Mesenchymal stem cell (in vitro differentiated cells and primary cell): ENCODE measurements at regions not wholly inside any gene's neighbourhood (a gene's known extent, or its start where the extent isn't known, plus 50 kb on each side); places are given as distances from the start of the nearest gene placed in this dataset.

Source experiments
- DNase-seq: peaks from one replicate; pipeline ENCODE4 v3.0.0-alpha.2; 2013
- H2AFZ ChIP-seq: one replicate; pipeline ENCODE4 v1.6.1; 2013; ENCODE audit warnings: low read depth, mild to moderate bottlenecking, control low read depth, inconsistent platforms, low read length, moderate library complexity
- H2AK5ac ChIP-seq: 2 replicates; pipeline ENCODE4 v1.6.1; 2013; ENCODE audit warnings: low read length, moderate library complexity, mild to moderate bottlenecking, inconsistent platforms; ENCODE audit not compliant: severe bottlenecking
- H2BK120ac ChIP-seq: one replicate; pipeline ENCODE4 v1.6.1; 2013; ENCODE audit warnings: low read depth, mild to moderate bottlenecking, inconsistent platforms, low read length, moderate library complexity
- H2BK12ac ChIP-seq, 2 experiments: one replicate each; pipeline ENCODE4 v1.6.1; 2013; ENCODE audit warnings: inconsistent platforms in 2 of 2, low read length in 2 of 2, mild to moderate bottlenecking in 2 of 2, moderate library complexity in 2 of 2, control low read depth in 1 of 2
- H2BK15ac ChIP-seq: one replicate; pipeline ENCODE4 v1.6.1; 2013; ENCODE audit warnings: mild to moderate bottlenecking, low read depth, inconsistent platforms; ENCODE audit not compliant: poor library complexity, severe bottlenecking
- H2BK5ac ChIP-seq: 2 replicates; pipeline ENCODE4 v1.6.1; 2013; ENCODE audit warnings: low read depth, mild to moderate bottlenecking, low read length, control low read depth, inconsistent platforms; ENCODE audit not compliant: poor library complexity, severe bottlenecking
- H3K14ac ChIP-seq, 2 experiments: one replicate each; pipeline ENCODE4 v1.6.1; 2013; ENCODE audit warnings: inconsistent platforms in 2 of 2, low read length in 2 of 2, control low read depth in 1 of 2, mild to moderate bottlenecking in 1 of 2, moderate library complexity in 1 of 2
- H3K18ac ChIP-seq, 2 experiments: one replicate each; pipeline ENCODE4 v1.6.1; 2013; ENCODE audit warnings: inconsistent platforms in 2 of 2, low read length in 2 of 2, control low read depth in 1 of 2, low read depth in 1 of 2, mild to moderate bottlenecking in 1 of 2
- H3K23ac ChIP-seq, 2 experiments: one replicate each; pipeline ENCODE4 v1.6.1; 2013; ENCODE audit warnings: inconsistent platforms in 2 of 2, low read length in 2 of 2, mild to moderate bottlenecking in 2 of 2, moderate library complexity in 2 of 2, control low read depth in 1 of 2
- H3K27ac ChIP-seq: 2 replicates; pipeline ENCODE4 v1.5.1; 2013; ENCODE audit warnings: mild to moderate bottlenecking, moderate library complexity, low read length, control low read depth, inconsistent platforms; ENCODE audit not compliant: poor library complexity, severe bottlenecking
- H3K27me3 ChIP-seq, 2 experiments: 2 replicates each; pipeline versions ENCODE4 v1.6.1 to v1.7.0; 2013; ENCODE audit warnings: low read length in 2 of 2, mild to moderate bottlenecking in 2 of 2, moderate library complexity in 2 of 2, control low read depth in 1 of 2, inconsistent platforms in 1 of 2; ENCODE audit not compliant: control insufficient read depth in 1 of 2, insufficient read depth in 1 of 2
- H3K36me3 ChIP-seq, 2 experiments: 2 replicates each; pipeline versions ENCODE4 v1.6.1 to v1.7.0; 2013; ENCODE audit warnings: low read length in 2 of 2, control low read depth in 1 of 2, inconsistent platforms in 1 of 2, low read depth in 1 of 2, mild to moderate bottlenecking in 1 of 2; ENCODE audit not compliant: insufficient read depth in 2 of 2, control insufficient read depth in 1 of 2
- H3K4ac ChIP-seq, 2 experiments: one replicate each; pipeline ENCODE4 v1.6.1; 2013; ENCODE audit warnings: inconsistent platforms in 2 of 2, low read length in 2 of 2, mild to moderate bottlenecking in 2 of 2, moderate library complexity in 2 of 2, control low read depth in 1 of 2, low read depth in 1 of 2
- H3K4me1 ChIP-seq: 2 replicates; pipeline ENCODE4 v1.6.1; 2013; ENCODE audit warnings: low read depth, low read length, control low read depth; ENCODE audit not compliant: control insufficient read depth, insufficient read depth
- H3K4me2 ChIP-seq: 2 replicates; pipeline ENCODE4 v1.6.1; 2013; ENCODE audit warnings: low read length, mild to moderate bottlenecking, inconsistent platforms; ENCODE audit not compliant: poor library complexity, severe bottlenecking
- H3K4me3 ChIP-seq, 2 experiments: 2 replicates each; pipeline versions ENCODE4 v1.5.1 to v1.7.0; 2013; ENCODE audit warnings: low read length in 2 of 2, mild to moderate bottlenecking in 2 of 2, control low read depth in 1 of 2, low read depth in 1 of 2; ENCODE audit not compliant: insufficient read depth in 1 of 2
- H3K79me1 ChIP-seq: replicated peaks from 2 replicates; pipeline ENCODE4 v1.6.1; 2013; ENCODE audit warnings: mild to moderate bottlenecking, control low read depth, low read length, inconsistent platforms; ENCODE audit not compliant: poor library complexity, severe bottlenecking
- H3K9ac ChIP-seq: 2 replicates; pipeline ENCODE4 v1.7.0; 2013; ENCODE audit warnings: mild to moderate bottlenecking, low read length, moderate library complexity
- H3K9me3 ChIP-seq: 2 replicates; pipeline ENCODE4 v1.7.0; 2013; ENCODE audit warnings: mild to moderate bottlenecking, low read length; ENCODE audit not compliant: control insufficient read depth
- H4K8ac ChIP-seq: one replicate; pipeline ENCODE4 v1.6.1; 2013; ENCODE audit warnings: inconsistent platforms, mild to moderate bottlenecking, low read length, moderate library complexity
- H4K91ac ChIP-seq: one replicate; pipeline ENCODE4 v1.6.1; 2013; ENCODE audit warnings: mild to moderate bottlenecking, low read length, inconsistent platforms
- WGBS: methylation state at CpG from one replicate; pipeline ENCODE4 v1.1.7; 2013; ENCODE audit warnings: mixed read lengths; 5-methylcytosine and 5-hydroxymethylcytosine counted together

DNA sequence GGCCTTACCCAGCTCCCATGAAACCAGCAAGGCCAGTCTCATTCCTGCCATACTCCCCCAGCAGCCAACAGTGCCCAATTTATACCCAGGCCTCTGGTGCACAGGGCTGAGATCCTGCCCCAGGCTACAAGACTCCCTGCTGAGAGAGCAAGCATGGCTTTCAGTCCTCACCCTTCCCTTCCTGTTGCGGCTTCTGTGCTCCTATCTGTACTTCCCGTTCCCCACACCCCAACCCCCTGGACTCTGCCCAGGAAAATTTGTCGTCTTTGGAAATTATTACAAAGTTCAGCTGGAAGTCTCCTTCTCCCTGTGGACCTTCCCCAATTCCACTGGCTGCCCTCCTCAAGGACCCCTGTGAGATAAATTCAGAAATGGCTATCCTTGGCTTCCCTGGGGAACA, 84.1 kb upstream of the GK2 start:
- H2AK5ac ChIP-seq, result no peak overlapping the region
- WGBS, result 84% methylated on average over 3 of the region's 3 CpGs
- H2BK5ac ChIP-seq, result no peak overlapping the region
- H3K27ac ChIP-seq, result no peak overlapping the region
- H3K18ac ChIP-seq, result no peak overlapping the region
- no peaks in the 10 kb centered on the region for H3K79me1 ChIP-seq
- no peaks in the 10 kb centered on the region for H3K36me3 ChIP-seq
- no peak overlapping the region for H4K8ac ChIP-seq
- H4K91ac ChIP-seq, result no peak overlapping the region
- no peak overlapping the region for H3K4me2 ChIP-seq
- no peak for DNase-seq
- H3K9me3 ChIP-seq, result no peaks in the 10 kb centered on the region
- no peak overlapping the region for H2BK120ac ChIP-seq
- no peak overlapping the region for H2BK15ac ChIP-seq
- no peak overlapping the region for H2AFZ ChIP-seq
- H2BK12ac ChIP-seq, result no peak overlapping the region
- H3K4me3 ChIP-seq, result no peak overlapping the region
- H3K9ac ChIP-seq, result no peak overlapping the region
- no peak overlapping the region for H3K14ac ChIP-seq
- no peaks in the 10 kb centered on the region for H3K4me1 ChIP-seq
- H3K27me3 ChIP-seq, result no peaks in the 10 kb centered on the region
- no peak overlapping the region for H3K4ac ChIP-seq
- no peak overlapping the region for H3K23ac ChIP-seq

DNA sequence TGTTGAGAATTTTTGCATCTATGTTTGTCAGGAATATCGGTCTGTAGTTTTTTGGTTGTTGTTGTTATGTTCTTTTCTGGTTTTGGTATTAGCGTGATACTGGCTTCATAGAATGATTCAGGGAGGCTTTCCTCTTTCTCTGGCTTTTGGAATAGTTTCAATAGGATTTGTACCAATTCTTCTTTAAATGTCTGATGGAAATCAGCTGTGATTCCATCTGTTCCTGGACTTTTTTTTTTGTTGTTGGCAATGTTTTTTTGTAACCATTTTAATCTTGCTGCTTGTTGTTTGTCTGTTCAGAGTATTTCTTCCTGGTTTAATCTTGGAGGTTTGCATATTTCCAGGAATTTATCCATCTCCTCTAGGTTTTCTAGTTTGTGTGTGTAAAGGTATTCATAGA, 81.5 kb upstream of the GK2 start:
- H3K18ac ChIP-seq, result no peak overlapping the region
- no peaks in the 10 kb centered on the region for H3K4me1 ChIP-seq
- no peak overlapping the region for H4K8ac ChIP-seq
- H2AFZ ChIP-seq, result no peak overlapping the region
- H2BK5ac ChIP-seq, result no peak overlapping the region
- H3K79me1 ChIP-seq, result no peaks in the 10 kb centered on the region
- no peak overlapping the region for H2BK12ac ChIP-seq
- H3K9me3 ChIP-seq, result no peaks in the 10 kb centered on the region
- H3K23ac ChIP-seq, result no peak overlapping the region
- no peak overlapping the region for H4K91ac ChIP-seq
- no peak overlapping the region for H3K4me2 ChIP-seq
- no peak overlapping the region for H3K9ac ChIP-seq
- H2BK120ac ChIP-seq, result no peak overlapping the region
- WGBS, result 90% methylated on average over 2 of the region's 2 CpGs
- no peak overlapping the region for H3K4ac ChIP-seq
- H2BK15ac ChIP-seq, result no peak overlapping the region
- H3K4me3 ChIP-seq, result no peak overlapping the region
- no peak overlapping the region for H2AK5ac ChIP-seq
- H3K27me3 ChIP-seq, result no peaks in the 10 kb centered on the region
- no peak overlapping the region for H3K14ac ChIP-seq
- no peak overlapping the region for H3K27ac ChIP-seq
- H3K36me3 ChIP-seq, result no peaks in the 10 kb centered on the region
- no peak for DNase-seq

DNA sequence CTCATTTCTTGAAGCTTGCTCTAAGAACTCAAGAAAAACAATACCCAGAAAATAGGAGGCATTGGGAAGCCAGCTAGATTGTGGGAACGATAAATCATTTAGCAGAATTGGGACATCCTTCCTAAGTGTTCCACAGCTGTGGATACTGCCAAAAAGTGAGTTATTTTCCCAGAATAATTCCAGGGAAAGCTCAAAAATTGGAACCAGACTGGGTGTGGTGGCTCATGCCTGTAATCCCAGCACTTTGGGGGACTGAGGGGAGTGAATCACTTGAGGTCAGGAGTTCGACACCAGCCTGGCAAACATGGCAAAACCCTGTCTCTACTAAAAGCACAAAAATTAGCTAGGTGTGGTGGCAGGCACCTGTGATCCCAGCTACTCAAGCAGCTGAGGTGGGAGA, 68.2 kb upstream of the GK2 start:
- no peak overlapping the region for H4K8ac ChIP-seq
- no peak overlapping the region for H3K4me2 ChIP-seq
- H3K79me1 ChIP-seq, result no peaks in the 10 kb centered on the region
- H4K91ac ChIP-seq, result no peak overlapping the region
- no peaks in the 10 kb centered on the region for H3K4me1 ChIP-seq
- H3K4ac ChIP-seq, result no peak overlapping the region
- H3K23ac ChIP-seq, result no peak overlapping the region
- H3K4me3 ChIP-seq, result no peak overlapping the region
- no peak overlapping the region for H2BK12ac ChIP-seq
- no peak overlapping the region for H2BK120ac ChIP-seq
- no peak overlapping the region for H3K27ac ChIP-seq
- 94% methylated on average over 1 of the region's 2 CpGs for WGBS
- no peak overlapping the region for H3K14ac ChIP-seq
- H3K36me3 ChIP-seq, result no peaks in the 10 kb centered on the region
- H2AFZ ChIP-seq, result no peak overlapping the region
- no peaks in the 10 kb centered on the region for H3K9me3 ChIP-seq
- no peaks in the 10 kb centered on the region for H3K27me3 ChIP-seq
- H3K18ac ChIP-seq, result no peak overlapping the region
- no peak for DNase-seq
- no peak overlapping the region for H2AK5ac ChIP-seq
- H3K9ac ChIP-seq, result no peak overlapping the region
- no peak overlapping the region for H2BK15ac ChIP-seq
- no peak overlapping the region for H2BK5ac ChIP-seq

DNA sequence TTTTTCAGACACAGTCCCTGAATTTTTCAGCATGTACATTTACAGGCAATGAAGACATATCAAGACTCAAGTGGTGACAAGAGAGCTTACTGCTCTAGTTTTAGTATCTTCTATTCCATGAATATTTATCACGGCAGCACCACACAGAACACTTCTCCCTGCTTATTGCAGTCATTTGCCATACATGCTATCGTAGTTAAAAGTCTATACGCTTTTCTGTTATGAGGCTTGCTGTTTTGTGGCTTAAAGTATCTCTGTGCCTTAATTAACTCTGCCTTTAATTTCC, 65.4 kb upstream of the GK2 start:
- H3K14ac ChIP-seq, result no peak overlapping the region
- H2AFZ ChIP-seq, result no peak overlapping the region

More for the DNA sequence above, 65.4 kb upstream of the GK2 start:
- Histone ChIP-seq H3K23ac (no peak overlapping the region), H3K4me2 (no peak overlapping the region), H2BK15ac (no peak overlapping the region), H3K36me3 (no peaks in the 10 kb centered on the region), H3K27ac (no peak overlapping the region), H3K4me3 (no peak overlapping the region), H3K4ac (no peak overlapping the region), H3K27me3 (no peaks in the 10 kb centered on the region), H2BK5ac (no peak overlapping the region), H2BK120ac (no peak overlapping the region), H3K9me3 (no peaks in the 10 kb centered on the region), H3K18ac (no peak overlapping the region), H3K9ac (no peak overlapping the region), H3K4me1 (no peaks in the 10 kb centered on the region), H2BK12ac (no peak overlapping the region), H2AK5ac (no peak overlapping the region), H3K79me1 (no peaks in the 10 kb centered on the region), H4K91ac (no peak overlapping the region), H4K8ac (no peak overlapping the region)
- no peak for DNase-seq
- 94% methylated on average over 2 of the region's 3 CpGs for WGBS
